HEK293 (cell line): ENCODE measurements at regions not wholly inside any gene's neighbourhood (a gene's known extent, or its start where the extent isn't known, plus 50 kb on each side); places are given as distances from the start of the nearest gene placed in this dataset.

Experiments used
- CTCF ChIA-PET: fragments of 350-600 bp; formaldehyde crosslinking; extraction: SDS; loops from one replicate; lab custom pipeline; 2021; ENCODE audit warnings: antibody characterized with exemption; lab: Yijun Ruan, JAX
- POLR2A ChIA-PET: fragments of 300-600 bp; formaldehyde crosslinking; extraction: SDS; loops from one replicate; lab custom pipeline; 2020; ENCODE audit warnings: antibody characterized with exemption, inconsistent platforms; lab: Yijun Ruan, JAX
- H3K27ac ChIP-seq: fragments of 200-500 bp; sonication (Bioruptor generic); 2 replicates; pipeline ENCODE4 v1.5.1; 2014; ENCODE audit warnings: low read depth, low read length, control low read depth, inconsistent platforms; ENCODE audit errors: extremely low read depth
- H3K36me3 ChIP-seq, 2 experiments: fragments of 200-500 bp in 1 of 2; sonication (Bioruptor generic) in 1 of 2; 1 replicate in 1 of 2; 2 replicates in 1 of 2; pipeline ENCODE4 v1.5.1; 2014 to 2017; ENCODE audit warnings: inconsistent platforms in 2 of 2, low read length in 2 of 2; ENCODE audit not compliant: control insufficient read depth in 2 of 2, insufficient read depth in 1 of 2
- H3K4me1 ChIP-seq: fragments of 200-500 bp; sonication (Bioruptor generic); 2 replicates; pipeline ENCODE4 v1.5.1; 2014; ENCODE audit warnings: mild to moderate bottlenecking, low read length, inconsistent platforms; ENCODE audit not compliant: control insufficient read depth, insufficient read depth
- H3K4me3 ChIP-seq: 2 replicates; pipeline ENCODE4 v1.5.1; 2011; ENCODE audit warnings: low read depth, mild to moderate bottlenecking, control low read depth, low read length, moderate library complexity
- H3K9me3 ChIP-seq: fragments of 200-500 bp; sonication (Bioruptor generic); 2 replicates; pipeline ENCODE4 v1.5.1; 2014; ENCODE audit warnings: low read depth, low read length, inconsistent platforms; ENCODE audit not compliant: control insufficient read depth, insufficient read depth
- GLI4 ChIP-seq: fragments of 450-650 bp; formaldehyde crosslinking; IDR thresholded peaks from 2 replicates; pipeline ENCODE4 v1.5.1; 2016; ENCODE audit warnings: missing biosample characterization, missing genetic modification characterization
- HOXC10 ChIP-seq: sonication (generic); formaldehyde crosslinking; IDR thresholded peaks from 2 replicates; pipeline ENCODE4 v1.8.1; 2023; ENCODE audit warnings: mild to moderate bottlenecking, missing genetic modification reagents
- KLF16 ChIP-seq: fragments of 450-650 bp; formaldehyde crosslinking; IDR thresholded peaks from 2 replicates; pipeline ENCODE4 v1.5.1; 2017; ENCODE audit warnings: missing biosample characterization, missing genetic modification characterization
- OVOL3 ChIP-seq: fragments of 450-650 bp; formaldehyde crosslinking; IDR thresholded peaks from 2 replicates; pipeline ENCODE4 v1.5.1; 2016; ENCODE audit warnings: missing biosample characterization, missing genetic modification characterization
- REPIN1 ChIP-seq: fragments of 450-650 bp; formaldehyde crosslinking; IDR thresholded peaks from 2 replicates; pipeline ENCODE4 v1.5.1; 2017; ENCODE audit warnings: missing biosample characterization, missing genetic modification characterization, low read depth
- SETDB1 ChIP-seq: IDR thresholded peaks from one replicate; pipeline ENCODE4 v1.6.1; 2017; ENCODE audit warnings: mild to moderate bottlenecking, low read length, moderate library complexity, mixed read lengths; ENCODE audit not compliant: insufficient read length
- ZFP3 ChIP-seq: fragments of 450-650 bp; formaldehyde crosslinking; IDR thresholded peaks from 2 replicates; pipeline ENCODE4 v1.5.1; 2016; ENCODE audit warnings: low read depth, missing biosample characterization, missing genetic modification characterization
- ZFP37 ChIP-seq: fragments of 450-650 bp; formaldehyde crosslinking; IDR thresholded peaks from 2 replicates; pipeline ENCODE4 v1.5.1; 2016; ENCODE audit warnings: missing biosample characterization, missing genetic modification characterization
- ZNF132 ChIP-seq: fragments of 450-650 bp; formaldehyde crosslinking; IDR thresholded peaks from 2 replicates; pipeline ENCODE4 v1.5.1; 2017; ENCODE audit warnings: missing biosample characterization, missing genetic modification characterization, borderline replicate concordance
- ZNF202 ChIP-seq: fragments of 450-650 bp; formaldehyde crosslinking; IDR thresholded peaks from 2 replicates; pipeline ENCODE4 v1.5.1; 2016; ENCODE audit warnings: missing biosample characterization, missing genetic modification characterization, borderline replicate concordance
- ZNF239 ChIP-seq: fragments of 450-650 bp; formaldehyde crosslinking; IDR thresholded peaks from 2 replicates; pipeline ENCODE4 v1.5.1; 2016; ENCODE audit warnings: missing biosample characterization, missing genetic modification characterization
- ZNF354C ChIP-seq: fragments of 450-650 bp; formaldehyde crosslinking; IDR thresholded peaks from 2 replicates; pipeline ENCODE4 v1.5.1; 2016; ENCODE audit warnings: missing biosample characterization, missing genetic modification characterization, low read depth, borderline replicate concordance
- ZNF473 ChIP-seq: fragments of 450-650 bp; formaldehyde crosslinking; IDR thresholded peaks from 2 replicates; pipeline ENCODE4 v1.5.1; 2017; ENCODE audit warnings: missing biosample characterization, missing genetic modification characterization
- ZNF48 ChIP-seq: fragments of 450-650 bp; formaldehyde crosslinking; IDR thresholded peaks from 2 replicates; pipeline ENCODE4 v1.5.1; 2016; ENCODE audit warnings: missing biosample characterization, missing genetic modification characterization
- ZNF626 ChIP-seq: fragments of 450-650 bp; sonication (Bioruptor Pico); formaldehyde crosslinking; IDR thresholded peaks from 2 replicates; pipeline ENCODE4 v1.5.1; 2018; ENCODE audit warnings: missing biosample characterization, missing genetic modification characterization, inconsistent platforms
- ZNF677 ChIP-seq: fragments of 450-650 bp; IDR thresholded peaks from 2 replicates; pipeline ENCODE4 v1.5.0; 2018; ENCODE audit warnings: missing biosample characterization, mild to moderate bottlenecking, missing genetic modification characterization, moderate library complexity
- ZNF701 ChIP-seq: fragments of 450-650 bp; formaldehyde crosslinking; IDR thresholded peaks from 2 replicates; pipeline ENCODE4 v1.5.1; 2016; ENCODE audit warnings: missing biosample characterization, missing genetic modification characterization
- TF ChIP-seq, protein P1 (sequence below): fragments of 450-650 bp; formaldehyde crosslinking; IDR thresholded peaks from 2 replicates; pipeline ENCODE4 v1.5.1; 2016; ENCODE audit warnings: missing biosample characterization, missing genetic modification characterization
- TF ChIP-seq, protein P2 (sequence below): sonication (generic); formaldehyde crosslinking; IDR thresholded peaks from 2 replicates; pipeline ENCODE4 v1.8.1; 2022; ENCODE audit warnings: mild to moderate bottlenecking, moderate library complexity, missing genetic modification reagents
- TF ChIP-seq, protein P3 (sequence below): fragments of 450-650 bp; formaldehyde crosslinking; IDR thresholded peaks from 2 replicates; pipeline ENCODE4 v1.5.1; 2016; ENCODE audit warnings: missing biosample characterization, missing genetic modification characterization
- TF ChIP-seq, protein P4 (sequence below): fragments of 450-650 bp; formaldehyde crosslinking; IDR thresholded peaks from 2 replicates; pipeline ENCODE4 v1.5.1; 2016; ENCODE audit warnings: missing biosample characterization, missing genetic modification characterization, low read depth
- TF ChIP-seq, protein P5 (sequence below): fragments of 450-650 bp; formaldehyde crosslinking; IDR thresholded peaks from 2 replicates; pipeline ENCODE4 v1.5.1; 2016; ENCODE audit warnings: missing biosample characterization, missing genetic modification characterization
- TF ChIP-seq, protein P6 (sequence below): fragments of 450-650 bp; formaldehyde crosslinking; IDR thresholded peaks from 2 replicates; pipeline ENCODE4 v1.5.1; 2017; ENCODE audit warnings: missing biosample characterization, missing genetic modification characterization

- Histone ChIP-seq H3K27ac (no peak overlapping the region), H3K36me3 (no peaks in the 10 kb centered on the region), H3K4me3 (no peak overlapping the region), H3K9me3 (no peaks in the 10 kb centered on the region), H3K4me1 (no peaks in the 10 kb centered on the region)
- ChIA-PET POLR2A (interaction anchor here (0.8 kb wide), 1 partner anchor 284 kb away, joined by 3 read pairs; no protein-coding TSS in a partner anchor), CTCF (no interaction called here)
- TF ChIP-seq, protein P1, sequence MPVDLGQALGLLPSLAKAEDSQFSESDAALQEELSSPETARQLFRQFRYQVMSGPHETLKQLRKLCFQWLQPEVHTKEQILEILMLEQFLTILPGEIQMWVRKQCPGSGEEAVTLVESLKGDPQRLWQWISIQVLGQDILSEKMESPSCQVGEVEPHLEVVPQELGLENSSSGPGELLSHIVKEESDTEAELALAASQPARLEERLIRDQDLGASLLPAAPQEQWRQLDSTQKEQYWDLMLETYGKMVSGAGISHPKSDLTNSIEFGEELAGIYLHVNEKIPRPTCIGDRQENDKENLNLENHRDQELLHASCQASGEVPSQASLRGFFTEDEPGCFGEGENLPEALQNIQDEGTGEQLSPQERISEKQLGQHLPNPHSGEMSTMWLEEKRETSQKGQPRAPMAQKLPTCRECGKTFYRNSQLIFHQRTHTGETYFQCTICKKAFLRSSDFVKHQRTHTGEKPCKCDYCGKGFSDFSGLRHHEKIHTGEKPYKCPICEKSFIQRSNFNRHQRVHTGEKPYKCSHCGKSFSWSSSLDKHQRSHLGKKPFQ (tag by site-specific recombination), result no peak
- TF ChIP-seq, protein P2, sequence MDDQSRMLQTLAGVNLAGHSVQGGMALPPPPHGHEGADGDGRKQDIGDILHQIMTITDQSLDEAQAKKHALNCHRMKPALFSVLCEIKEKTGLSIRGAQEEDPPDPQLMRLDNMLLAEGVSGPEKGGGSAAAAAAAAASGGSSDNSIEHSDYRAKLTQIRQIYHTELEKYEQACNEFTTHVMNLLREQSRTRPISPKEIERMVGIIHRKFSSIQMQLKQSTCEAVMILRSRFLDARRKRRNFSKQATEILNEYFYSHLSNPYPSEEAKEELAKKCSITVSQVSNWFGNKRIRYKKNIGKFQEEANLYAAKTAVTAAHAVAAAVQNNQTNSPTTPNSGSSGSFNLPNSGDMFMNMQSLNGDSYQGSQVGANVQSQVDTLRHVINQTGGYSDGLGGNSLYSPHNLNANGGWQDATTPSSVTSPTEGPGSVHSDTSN (CRISPR knock-in tag), result no peak
- TF ChIP-seq ZNF473 (tag by site-specific recombination), result no peak
- TF ChIP-seq HOXC10 (CRISPR knock-in tag), result no peak
- no peak for TF ChIP-seq OVOL3 (tag by site-specific recombination)
- TF ChIP-seq ZNF202, result no peak
- no peak for TF ChIP-seq ZNF48 (tag by site-specific recombination)
- TF ChIP-seq KLF16 (tag by site-specific recombination), result no peak
- no peak for TF ChIP-seq SETDB1
- TF ChIP-seq ZNF677 (tag by site-specific recombination), result no peak
- TF ChIP-seq ZNF354C (tag by site-specific recombination), result no peak
- TF ChIP-seq, protein P3, sequence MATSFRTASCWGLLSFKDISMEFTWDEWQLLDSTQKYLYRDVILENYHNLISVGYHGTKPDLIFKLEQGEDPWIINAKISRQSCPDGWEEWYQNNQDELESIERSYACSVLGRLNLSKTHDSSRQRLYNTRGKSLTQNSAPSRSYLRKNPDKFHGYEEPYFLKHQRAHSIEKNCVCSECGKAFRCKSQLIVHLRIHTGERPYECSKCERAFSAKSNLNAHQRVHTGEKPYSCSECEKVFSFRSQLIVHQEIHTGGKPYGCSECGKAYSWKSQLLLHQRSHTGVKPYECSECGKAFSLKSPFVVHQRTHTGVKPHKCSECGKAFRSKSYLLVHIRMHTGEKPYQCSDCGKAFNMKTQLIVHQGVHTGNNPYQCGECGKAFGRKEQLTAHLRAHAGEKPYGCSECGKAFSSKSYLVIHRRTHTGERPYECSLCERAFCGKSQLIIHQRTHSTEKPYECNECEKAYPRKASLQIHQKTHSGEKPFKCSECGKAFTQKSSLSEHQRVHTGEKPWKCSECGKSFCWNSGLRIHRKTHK (tag by site-specific recombination), result no peak
- no peak for TF ChIP-seq ZNF701
- TF ChIP-seq ZNF239, result no peak
- no peak for TF ChIP-seq ZFP37
- no peak for TF ChIP-seq REPIN1
- no peak for TF ChIP-seq ZNF626 (tag by site-specific recombination)
Observed at GRCh38 chr12:127785986-127786590, 480.9 kb upstream of the TMEM132C start.

GRCh38 chr12:127787544-127787943 lies 479.4 kb upstream of the TMEM132C start:
- TF ChIP-seq ZNF132 (tag by site-specific recombination) (no peak), GLI4 (tag by site-specific recombination) (no peak), ZFP3 (no peak), ZNF677 (tag by site-specific recombination) (no peak)
- TF ChIP-seq, protein P4, sequence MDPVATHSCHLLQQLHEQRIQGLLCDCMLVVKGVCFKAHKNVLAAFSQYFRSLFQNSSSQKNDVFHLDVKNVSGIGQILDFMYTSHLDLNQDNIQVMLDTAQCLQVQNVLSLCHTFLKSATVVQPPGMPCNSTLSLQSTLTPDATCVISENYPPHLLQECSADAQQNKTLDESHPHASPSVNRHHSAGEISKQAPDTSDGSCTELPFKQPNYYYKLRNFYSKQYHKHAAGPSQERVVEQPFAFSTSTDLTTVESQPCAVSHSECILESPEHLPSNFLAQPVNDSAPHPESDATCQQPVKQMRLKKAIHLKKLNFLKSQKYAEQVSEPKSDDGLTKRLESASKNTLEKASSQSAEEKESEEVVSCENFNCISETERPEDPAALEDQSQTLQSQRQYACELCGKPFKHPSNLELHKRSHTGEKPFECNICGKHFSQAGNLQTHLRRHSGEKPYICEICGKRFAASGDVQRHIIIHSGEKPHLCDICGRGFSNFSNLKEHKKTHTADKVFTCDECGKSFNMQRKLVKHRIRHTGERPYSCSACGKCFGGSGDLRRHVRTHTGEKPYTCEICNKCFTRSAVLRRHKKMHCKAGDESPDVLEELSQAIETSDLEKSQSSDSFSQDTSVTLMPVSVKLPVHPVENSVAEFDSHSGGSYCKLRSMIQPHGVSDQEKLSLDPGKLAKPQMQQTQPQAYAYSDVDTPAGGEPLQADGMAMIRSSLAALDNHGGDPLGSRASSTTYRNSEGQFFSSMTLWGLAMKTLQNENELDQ (tag by site-specific recombination), result no peak
- TF ChIP-seq, protein P5, sequence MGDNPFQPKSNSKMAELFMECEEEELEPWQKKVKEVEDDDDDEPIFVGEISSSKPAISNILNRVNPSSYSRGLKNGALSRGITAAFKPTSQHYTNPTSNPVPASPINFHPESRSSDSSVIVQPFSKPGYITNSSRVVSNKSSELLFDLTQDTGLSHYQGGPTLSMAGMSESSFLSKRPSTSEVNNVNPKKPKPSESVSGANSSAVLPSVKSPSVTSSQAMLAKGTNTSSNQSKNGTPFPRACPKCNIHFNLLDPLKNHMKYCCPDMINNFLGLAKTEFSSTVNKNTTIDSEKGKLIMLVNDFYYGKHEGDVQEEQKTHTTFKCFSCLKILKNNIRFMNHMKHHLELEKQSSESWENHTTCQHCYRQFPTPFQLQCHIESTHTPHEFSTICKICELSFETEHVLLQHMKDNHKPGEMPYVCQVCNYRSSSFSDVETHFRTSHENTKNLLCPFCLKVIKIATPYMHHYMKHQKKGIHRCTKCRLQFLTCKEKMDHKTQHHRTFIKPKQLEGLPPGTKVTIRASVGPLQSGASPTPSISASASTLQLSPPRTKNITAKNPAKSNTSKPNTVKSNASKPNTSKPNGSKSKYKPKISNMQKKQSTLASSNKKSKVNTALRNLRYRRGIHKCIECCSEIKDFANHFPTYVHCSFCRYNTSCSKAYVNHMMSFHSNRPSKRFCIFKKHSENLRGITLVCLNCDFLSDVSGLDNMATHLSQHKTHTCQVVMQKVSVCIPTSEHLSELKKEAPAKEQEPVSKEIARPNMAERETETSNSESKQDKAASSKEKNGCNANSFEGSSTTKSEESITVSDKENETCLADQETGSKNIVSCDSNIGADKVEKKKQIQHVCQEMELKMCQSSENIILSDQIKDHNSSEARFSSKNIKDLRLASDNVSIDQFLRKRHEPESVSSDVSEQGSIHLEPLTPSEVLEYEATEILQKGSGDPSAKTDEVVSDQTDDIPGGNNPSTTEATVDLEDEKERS (tag by site-specific recombination), result no peak
- TF ChIP-seq, protein P6, sequence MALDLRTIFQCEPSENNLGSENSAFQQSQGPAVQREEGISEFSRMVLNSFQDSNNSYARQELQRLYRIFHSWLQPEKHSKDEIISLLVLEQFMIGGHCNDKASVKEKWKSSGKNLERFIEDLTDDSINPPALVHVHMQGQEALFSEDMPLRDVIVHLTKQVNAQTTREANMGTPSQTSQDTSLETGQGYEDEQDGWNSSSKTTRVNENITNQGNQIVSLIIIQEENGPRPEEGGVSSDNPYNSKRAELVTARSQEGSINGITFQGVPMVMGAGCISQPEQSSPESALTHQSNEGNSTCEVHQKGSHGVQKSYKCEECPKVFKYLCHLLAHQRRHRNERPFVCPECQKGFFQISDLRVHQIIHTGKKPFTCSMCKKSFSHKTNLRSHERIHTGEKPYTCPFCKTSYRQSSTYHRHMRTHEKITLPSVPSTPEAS (tag by site-specific recombination), result peak; percentile 78
- CTCF ChIA-PET, result no interaction called here
- Histone ChIP-seq H3K27ac (no peak overlapping the region), H3K4me1 (no peaks in the 10 kb centered on the region), H3K4me3 (no peak overlapping the region), H3K36me3 (no peaks in the 10 kb centered on the region), H3K9me3 (no peaks in the 10 kb centered on the region)
- POLR2A ChIA-PET, result no interaction called here
